Hepatocyte (in vitro differentiated cells): ENCODE measurements at regions not wholly inside any gene's neighbourhood (a gene's known extent, or its start where the extent isn't known, plus 50 kb on each side); places are given as distances from the start of the nearest gene placed in this dataset.

Experiments used
- DNase-seq: peaks from one replicate; pipeline ENCODE4 v3.0.0-alpha.2; 2016; ENCODE audit warnings: low spot score
- H2AFZ ChIP-seq: fragments of 200-600 bp; sonication (generic); 2 replicates; pipeline ENCODE4 v1.6.0; 2016; ENCODE audit warnings: antibody characterized with exemption, mild to moderate bottlenecking
- H3K27ac ChIP-seq: fragments of 200-600 bp; sonication (generic); 2 replicates; pipeline ENCODE4 v1.5.1; 2016; ENCODE audit warnings: mild to moderate bottlenecking
- H3K27me3 ChIP-seq: fragments of 200-600 bp; sonication (generic); 2 replicates; pipeline ENCODE4 v1.6.1; 2016
- H3K36me3 ChIP-seq: fragments of 200-600 bp; sonication (generic); replicated peaks from 2 replicates; pipeline ENCODE4 v1.5.1; 2016; ENCODE audit warnings: low read depth; ENCODE audit not compliant: insufficient read depth
- H3K4me1 ChIP-seq: fragments of 200-600 bp; sonication (generic); 2 replicates; pipeline ENCODE4 v1.5.1; 2016; ENCODE audit warnings: mild to moderate bottlenecking, moderate library complexity; ENCODE audit not compliant: insufficient read depth
- H3K4me2 ChIP-seq: fragments of 200-600 bp; sonication (generic); 2 replicates; pipeline ENCODE4 v1.6.0; 2016
- H3K4me3 ChIP-seq: fragments of 200-600 bp; sonication (generic); 2 replicates; pipeline ENCODE4 v1.5.1; 2016; ENCODE audit warnings: mild to moderate bottlenecking
- H3K79me2 ChIP-seq: fragments of 200-600 bp; sonication (generic); 2 replicates; pipeline ENCODE4 v1.6.0; 2017; ENCODE audit warnings: mild to moderate bottlenecking
- H3K9me2 ChIP-seq: fragments of 200-600 bp; sonication (generic); replicated peaks from 2 replicates; pipeline ENCODE4 v1.6.0; 2017; ENCODE audit warnings: mild to moderate bottlenecking; ENCODE audit not compliant: insufficient read depth
- H3K9me3 ChIP-seq: fragments of 200-600 bp; sonication (generic); 2 replicates; pipeline ENCODE4 v1.5.1; 2016; ENCODE audit warnings: low read depth, mild to moderate bottlenecking
- H4K20me1 ChIP-seq: fragments of 200-600 bp; sonication (generic); 2 replicates; pipeline ENCODE4 v1.6.0; 2016; ENCODE audit warnings: mild to moderate bottlenecking; ENCODE audit not compliant: insufficient read depth, poor library complexity, severe bottlenecking
- EZH2 ChIP-seq: fragments of 200-600 bp; sonication (generic); IDR thresholded peaks from 2 replicates; pipeline ENCODE4 v1.6.1; 2016; ENCODE audit warnings: antibody characterized with exemption, mild to moderate bottlenecking, borderline replicate concordance
- EZH2phosphoT487 ChIP-seq: fragments of 200-600 bp; sonication (generic); IDR thresholded peaks from one replicate; pipeline ENCODE4 v1.6.1; 2018; ENCODE audit warnings: antibody characterized with exemption, mild to moderate bottlenecking, low read depth, moderate library complexity; ENCODE audit not compliant: unreplicated experiment, severe bottlenecking
- WGBS: methylation state at CpG from one replicate; pipeline ENCODE4 v1.1.6; 2016; ENCODE audit warnings: low lambda C conversion rate; ENCODE audit errors: missing lambda C conversion rate; 5-methylcytosine and 5-hydroxymethylcytosine counted together
- TF ChIP-seq, protein P1 (sequence below): fragments of 200-600 bp; sonication (generic); IDR thresholded peaks from 2 replicates; pipeline ENCODE4 v1.5.1; 2016; ENCODE audit warnings: antibody characterized with exemption, mild to moderate bottlenecking; ENCODE audit not compliant: poor library complexity

DNA sequence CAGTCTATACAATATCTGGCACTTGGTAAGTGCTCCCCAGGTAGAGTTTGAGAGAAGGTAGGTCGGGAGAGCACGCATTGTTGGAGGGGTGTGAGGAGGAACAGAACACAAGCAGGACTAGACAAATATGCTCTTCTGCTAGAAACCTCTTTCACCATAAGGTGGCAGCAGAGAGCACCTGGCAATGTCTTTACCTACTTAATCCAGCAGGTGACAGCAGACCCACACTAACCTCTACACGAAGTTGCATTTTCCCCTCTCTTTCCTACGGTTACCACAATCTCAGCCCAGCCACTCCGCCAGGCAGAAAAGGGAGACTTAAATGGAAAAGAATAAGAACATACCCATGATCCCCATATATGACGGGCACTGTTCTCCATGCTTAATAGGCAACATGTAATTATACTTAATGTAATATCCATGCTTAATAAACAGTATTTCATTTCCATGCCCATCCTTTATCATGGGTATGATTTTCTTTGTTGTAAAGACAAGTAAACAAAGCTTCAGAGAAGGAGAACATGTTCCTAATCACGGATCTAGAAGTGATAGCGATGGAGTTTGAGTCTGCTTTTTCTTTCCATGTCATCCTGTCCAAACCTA lies 55.1 kb upstream of the CCL2 start:
- no peak overlapping the region for H2AFZ ChIP-seq

DNA sequence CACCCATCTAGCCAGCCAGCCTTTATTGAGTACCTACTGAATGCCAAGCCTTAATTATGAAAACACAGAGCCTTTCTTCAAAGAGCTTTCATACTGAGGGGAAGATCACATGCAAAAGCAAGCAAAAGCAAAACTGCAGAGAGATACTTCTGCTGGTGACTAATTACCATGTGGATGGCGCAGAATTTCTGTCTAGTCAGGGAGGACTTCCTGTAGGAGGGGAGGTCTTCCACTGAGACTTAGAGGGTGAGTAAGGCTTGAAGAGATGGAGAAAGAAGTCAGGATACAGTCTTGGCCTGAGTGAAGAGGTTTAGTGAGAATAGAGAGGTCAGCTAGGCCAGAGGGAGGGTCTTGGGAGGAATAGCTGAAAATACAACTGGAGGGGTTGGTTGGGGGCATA lies 53.9 kb upstream of the CCL2 start:
- no peak overlapping the region for H3K4me2 ChIP-seq
- 90% methylated on average over 1 of the region's 1 CpG for WGBS
- H2AFZ ChIP-seq = no peak overlapping the region
- TF ChIP-seq EZH2phosphoT487 = no peak
- TF ChIP-seq, protein P1, sequence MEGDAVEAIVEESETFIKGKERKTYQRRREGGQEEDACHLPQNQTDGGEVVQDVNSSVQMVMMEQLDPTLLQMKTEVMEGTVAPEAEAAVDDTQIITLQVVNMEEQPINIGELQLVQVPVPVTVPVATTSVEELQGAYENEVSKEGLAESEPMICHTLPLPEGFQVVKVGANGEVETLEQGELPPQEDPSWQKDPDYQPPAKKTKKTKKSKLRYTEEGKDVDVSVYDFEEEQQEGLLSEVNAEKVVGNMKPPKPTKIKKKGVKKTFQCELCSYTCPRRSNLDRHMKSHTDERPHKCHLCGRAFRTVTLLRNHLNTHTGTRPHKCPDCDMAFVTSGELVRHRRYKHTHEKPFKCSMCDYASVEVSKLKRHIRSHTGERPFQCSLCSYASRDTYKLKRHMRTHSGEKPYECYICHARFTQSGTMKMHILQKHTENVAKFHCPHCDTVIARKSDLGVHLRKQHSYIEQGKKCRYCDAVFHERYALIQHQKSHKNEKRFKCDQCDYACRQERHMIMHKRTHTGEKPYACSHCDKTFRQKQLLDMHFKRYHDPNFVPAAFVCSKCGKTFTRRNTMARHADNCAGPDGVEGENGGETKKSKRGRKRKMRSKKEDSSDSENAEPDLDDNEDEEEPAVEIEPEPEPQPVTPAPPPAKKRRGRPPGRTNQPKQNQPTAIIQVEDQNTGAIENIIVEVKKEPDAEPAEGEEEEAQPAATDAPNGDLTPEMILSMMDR = no peak
- no peak for TF ChIP-seq EZH2
- no peak overlapping the region for H3K4me3 ChIP-seq
- DNase-seq = no peak
- H4K20me1 ChIP-seq = no peaks in the 10 kb centered on the region
- H3K9me3 ChIP-seq = no peaks in the 10 kb centered on the region
- no peaks in the 10 kb centered on the region for H3K4me1 ChIP-seq
- H3K36me3 ChIP-seq = no peaks in the 10 kb centered on the region
- H3K9me2 ChIP-seq = no peaks in the 10 kb centered on the region
- no peak overlapping the region for H3K27ac ChIP-seq
- peaks cover 21% of the 10 kb centered on the region for H3K27me3 ChIP-seq
- H3K79me2 ChIP-seq = no peaks in the 10 kb centered on the region

More for the DNA sequence above, 55.1 kb upstream of the CCL2 start:
- Histone ChIP-seq H3K27me3 (peaks cover 21% of the 10 kb centered on the region), H3K27ac (no peak overlapping the region), H3K9me2 (no peaks in the 10 kb centered on the region), H3K4me1 (no peaks in the 10 kb centered on the region), H3K79me2 (no peaks in the 10 kb centered on the region), H3K36me3 (no peaks in the 10 kb centered on the region), H3K4me3 (no peak overlapping the region), H3K9me3 (no peaks in the 10 kb centered on the region), H3K4me2 (no peak overlapping the region), H4K20me1 (no peaks in the 10 kb centered on the region)
- 11% methylated on average over 8 of the region's 8 CpGs for WGBS
- DNase-seq = peak; percentile 91
- TF ChIP-seq, protein P1 = peak; percentile 100
- TF ChIP-seq EZH2phosphoT487 = no peak

DNA sequence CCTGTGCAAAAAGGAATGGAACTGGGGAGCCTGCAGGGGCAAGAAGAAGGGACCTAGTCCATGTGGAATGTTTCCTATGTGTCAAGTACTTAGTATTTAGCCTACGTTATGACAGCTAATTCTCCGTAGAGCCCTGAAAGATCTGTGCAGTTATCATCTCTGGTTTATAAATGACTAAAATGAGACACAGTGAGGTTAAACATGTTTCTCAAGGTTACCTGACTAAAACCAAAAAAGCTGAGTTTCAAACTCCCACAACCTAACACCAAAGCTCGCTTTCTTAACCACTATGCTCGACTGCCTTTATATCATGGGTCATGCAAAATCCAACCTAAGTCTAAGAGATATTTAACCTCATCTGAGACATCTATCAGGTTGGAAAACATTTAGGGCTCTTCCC lies 53.3 kb upstream of the CCL2 start:
- Histone ChIP-seq H2AFZ (no peak overlapping the region), H3K36me3 (no peaks in the 10 kb centered on the region), H3K4me3 (no peak overlapping the region), H4K20me1 (no peaks in the 10 kb centered on the region), H3K27ac (no peak overlapping the region), H3K9me2 (no peaks in the 10 kb centered on the region), H3K27me3 (peaks cover 21% of the 10 kb centered on the region), H3K4me2 (no peak overlapping the region), H3K79me2 (no peaks in the 10 kb centered on the region), H3K9me3 (no peaks in the 10 kb centered on the region), H3K4me1 (no peaks in the 10 kb centered on the region)
- no peak for TF ChIP-seq EZH2
- TF ChIP-seq EZH2phosphoT487 = no peak
- TF ChIP-seq, protein P1 = no peak
- DNase-seq = no peak
- 88% methylated on average over 4 of the region's 4 CpGs for WGBS
